Uterus (tissue), 2 donors: ENCODE measurements at regions not wholly inside any gene's neighbourhood (a gene's known extent, or its start where the extent isn't known, plus 50 kb on each side); places are given as distances from the start of the nearest gene placed in this dataset.

Experiments used
- POLR2A ChIP-seq, 2 donors: fragments of 450-650 bp; IDR thresholded peaks; one replicate each; pipeline ENCODE4 v1.6.1; 2016; ENCODE audit warnings: antibody characterized with exemption in 2 of 2, mild to moderate bottlenecking in 1 of 2, moderate library complexity in 1 of 2
- TF ChIP-seq, protein P1 (sequence below), 4 experiments: fragments of 200-600 bp in 2 of 4; fragments of 450-650 bp in 2 of 4; sonication (generic) in 2 of 4; IDR thresholded peaks; one replicate each; pipeline ENCODE4 v1.5.1; 2016 to 2019; ENCODE audit warnings: antibody characterized with exemption in 4 of 4, mild to moderate bottlenecking in 2 of 4, moderate library complexity in 1 of 4

- TF ChIP-seq, protein P1, sequence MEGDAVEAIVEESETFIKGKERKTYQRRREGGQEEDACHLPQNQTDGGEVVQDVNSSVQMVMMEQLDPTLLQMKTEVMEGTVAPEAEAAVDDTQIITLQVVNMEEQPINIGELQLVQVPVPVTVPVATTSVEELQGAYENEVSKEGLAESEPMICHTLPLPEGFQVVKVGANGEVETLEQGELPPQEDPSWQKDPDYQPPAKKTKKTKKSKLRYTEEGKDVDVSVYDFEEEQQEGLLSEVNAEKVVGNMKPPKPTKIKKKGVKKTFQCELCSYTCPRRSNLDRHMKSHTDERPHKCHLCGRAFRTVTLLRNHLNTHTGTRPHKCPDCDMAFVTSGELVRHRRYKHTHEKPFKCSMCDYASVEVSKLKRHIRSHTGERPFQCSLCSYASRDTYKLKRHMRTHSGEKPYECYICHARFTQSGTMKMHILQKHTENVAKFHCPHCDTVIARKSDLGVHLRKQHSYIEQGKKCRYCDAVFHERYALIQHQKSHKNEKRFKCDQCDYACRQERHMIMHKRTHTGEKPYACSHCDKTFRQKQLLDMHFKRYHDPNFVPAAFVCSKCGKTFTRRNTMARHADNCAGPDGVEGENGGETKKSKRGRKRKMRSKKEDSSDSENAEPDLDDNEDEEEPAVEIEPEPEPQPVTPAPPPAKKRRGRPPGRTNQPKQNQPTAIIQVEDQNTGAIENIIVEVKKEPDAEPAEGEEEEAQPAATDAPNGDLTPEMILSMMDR (IDR thresholded peaks at IDR 0.05), result no peak
- TF ChIP-seq POLR2A (IDR thresholded peaks at IDR 0.05), result no peak
These were observed 72.7 kb upstream of the TAMM41 start for GRCh38 chr3:11919390-11919789.
